ENCODE measurements at regions not wholly inside any gene's neighbourhood (a gene's known extent, or its start where the extent isn't known, plus 50 kb on each side); places are given as distances from the start of the nearest gene placed in this dataset.
A peak's percentile ranks its signal among the peaks of the same experiment; 100 is the strongest.

- H3K9me3 ChIP-seq (ENCODE audit: control insufficient read depth in 1 of 2, low read length in 2 of 2) = no peaks in the 10 kb centered on the region
- H3K36me3 ChIP-seq (ENCODE audit: control insufficient read depth in 1 of 2, insufficient read depth in 2 of 2, low read length in 2 of 2) = no peaks in the 10 kb centered on the region
- H3K4me3 ChIP-seq (ENCODE audit: low read depth in 1 of 2, low read length in 2 of 2) = peak overlapping the region; percentile 70 to 71
- peaks cover 27 to 29% of the 10 kb centered on the region in 2 donors for H3K4me1 ChIP-seq (ENCODE audit: control insufficient read depth in 1 of 2, insufficient read depth in 2 of 2, low read length in 2 of 2)
- peak overlapping the region; percentile 65 to 69 for H3K9ac ChIP-seq (ENCODE audit: low read depth in 1 of 2, low read length in 2 of 2)
- H3K27ac ChIP-seq (ENCODE audit: low read depth, low read length) = peak overlapping the region; percentile 86
- no peaks in the 10 kb centered on the region for H3K27me3 ChIP-seq (ENCODE audit: control insufficient read depth in 1 of 2, insufficient read depth in 2 of 2, low read length in 2 of 2)
Measured at GRCh38 chr7:25951414-25952260, 200.4 kb upstream of the NFE2L3 start.

GRCh38 chr7:25952261-25953057 lies 199.5 kb upstream of the NFE2L3 start:
- no peaks in the 10 kb centered on the region for H3K27me3 ChIP-seq (ENCODE audit: control insufficient read depth in 1 of 2, insufficient read depth in 2 of 2, low read length in 2 of 2)
- peak overlapping the region; percentile 70 to 71 for H3K4me3 ChIP-seq (ENCODE audit: low read depth in 1 of 2, low read length in 2 of 2)
- peaks cover 27 to 29% of the 10 kb centered on the region in 2 donors for H3K4me1 ChIP-seq (ENCODE audit: control insufficient read depth in 1 of 2, insufficient read depth in 2 of 2, low read length in 2 of 2)
- H3K27ac ChIP-seq (ENCODE audit: low read depth, low read length) = peak overlapping the region; percentile 33
- no peaks in the 10 kb centered on the region for H3K9me3 ChIP-seq (ENCODE audit: control insufficient read depth in 1 of 2, low read length in 2 of 2)
- no peaks in the 10 kb centered on the region for H3K36me3 ChIP-seq (ENCODE audit: control insufficient read depth in 1 of 2, insufficient read depth in 2 of 2, low read length in 2 of 2)
- peak overlapping the region; percentile 34 to 65 for H3K9ac ChIP-seq (ENCODE audit: low read depth in 1 of 2, low read length in 2 of 2)

DNA sequence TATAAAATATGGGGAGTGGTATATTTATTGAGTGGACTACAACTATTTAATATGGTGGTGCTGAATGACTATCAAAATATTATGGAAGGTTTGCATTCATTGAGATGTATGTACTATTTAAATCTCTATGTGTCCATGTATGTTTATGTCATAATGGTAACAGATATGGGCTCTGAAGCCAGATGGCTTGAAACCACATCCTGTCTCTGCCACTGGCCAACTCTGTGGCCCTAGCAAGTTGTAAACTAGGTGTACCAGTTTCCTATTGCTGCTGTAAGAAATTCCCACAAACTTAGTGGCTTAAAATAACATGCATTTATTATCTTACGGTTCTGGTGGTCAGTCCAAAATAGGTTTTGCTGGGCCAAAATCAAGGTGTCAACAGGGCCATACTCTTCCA lies 198.1 kb upstream of the NFE2L3 start:
- peaks cover 14 to 24% of the 10 kb centered on the region in 2 donors for H3K4me1 ChIP-seq (ENCODE audit: control insufficient read depth in 1 of 2, insufficient read depth in 2 of 2, low read length in 2 of 2)
- H3K27me3 ChIP-seq (ENCODE audit: control insufficient read depth in 1 of 2, insufficient read depth in 2 of 2, low read length in 2 of 2) = no peaks in the 10 kb centered on the region
- no peak overlapping the region for H3K4me3 ChIP-seq (ENCODE audit: low read depth in 1 of 2, low read length in 2 of 2)
- H3K27ac ChIP-seq (ENCODE audit: low read depth, low read length) = no peak overlapping the region
- no peak overlapping the region for H3K9ac ChIP-seq (ENCODE audit: low read depth in 1 of 2, low read length in 2 of 2)
- H3K36me3 ChIP-seq (ENCODE audit: control insufficient read depth in 1 of 2, insufficient read depth in 2 of 2, low read length in 2 of 2) = no peaks in the 10 kb centered on the region
- H3K9me3 ChIP-seq (ENCODE audit: control insufficient read depth in 1 of 2, low read length in 2 of 2) = no peaks in the 10 kb centered on the region

DNA sequence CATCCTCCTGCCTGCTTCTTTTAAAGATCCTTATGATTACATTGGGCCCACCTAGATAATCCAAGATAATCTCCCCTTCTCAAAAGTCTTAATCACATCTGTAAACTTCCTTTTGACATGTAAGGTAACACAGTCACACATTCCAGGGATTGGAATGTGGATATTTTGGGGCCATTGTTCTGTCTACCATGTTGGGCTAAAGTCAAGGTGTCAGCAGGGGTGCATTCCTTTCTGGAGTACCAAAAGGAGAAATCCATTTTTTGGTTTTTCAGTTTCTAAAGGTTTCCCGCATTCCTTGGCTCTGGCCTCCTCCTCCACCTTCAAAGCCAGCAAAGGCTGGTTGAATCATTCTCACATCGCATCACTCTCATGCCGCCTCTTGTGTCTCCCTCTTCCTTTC lies 197.6 kb upstream of the NFE2L3 start:
- Histone ChIP-seq H3K4me3 (ENCODE audit: low read depth in 1 of 2, low read length in 2 of 2) (no peak overlapping the region), H3K27me3 (ENCODE audit: control insufficient read depth in 1 of 2, insufficient read depth in 2 of 2, low read length in 2 of 2) (no peaks in the 10 kb centered on the region), H3K36me3 (ENCODE audit: control insufficient read depth in 1 of 2, insufficient read depth in 2 of 2, low read length in 2 of 2) (no peaks in the 10 kb centered on the region), H3K4me1 (ENCODE audit: control insufficient read depth in 1 of 2, insufficient read depth in 2 of 2, low read length in 2 of 2) (peaks cover 8 to 18% of the 10 kb centered on the region in 2 donors), H3K9ac (ENCODE audit: low read depth in 1 of 2, low read length in 2 of 2) (no peak overlapping the region), H3K9me3 (ENCODE audit: control insufficient read depth in 1 of 2, low read length in 2 of 2) (no peaks in the 10 kb centered on the region), H3K27ac (ENCODE audit: low read depth, low read length) (no peak overlapping the region)

DNA sequence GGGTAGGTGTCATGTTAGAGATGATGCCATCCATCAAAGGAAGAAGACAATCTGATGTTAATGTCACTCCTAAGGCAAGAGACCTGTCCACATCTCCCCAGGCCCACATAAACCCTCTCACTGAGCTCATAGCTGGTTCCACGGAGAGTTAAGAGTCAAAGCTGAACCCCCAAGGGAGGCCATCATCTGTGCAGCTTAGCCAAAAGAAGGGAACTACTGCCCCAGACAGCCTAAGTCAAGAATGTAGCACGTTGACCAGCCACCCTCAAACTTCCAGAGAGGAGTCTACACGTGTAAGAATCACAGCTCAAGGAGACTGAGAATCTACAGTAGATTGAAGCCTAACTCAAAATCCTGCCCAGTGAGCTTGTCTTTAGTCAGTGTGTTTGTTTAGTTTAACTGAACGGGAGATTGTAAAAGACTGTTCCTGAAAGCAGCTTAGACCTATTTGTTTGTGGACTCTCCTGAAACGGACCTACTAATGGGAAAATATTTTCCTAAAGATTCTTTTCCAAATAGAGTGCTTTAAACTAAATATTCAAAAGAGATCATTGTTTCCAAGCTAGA lies 192.7 kb upstream of the NFE2L3 start:
- Histone ChIP-seq H3K9me3 (ENCODE audit: control insufficient read depth in 1 of 2, low read length in 2 of 2) (no peaks in the 10 kb centered on the region), H3K9ac (ENCODE audit: low read depth in 1 of 2, low read length in 2 of 2) (no peak overlapping the region), H3K27me3 (ENCODE audit: control insufficient read depth in 1 of 2, insufficient read depth in 2 of 2, low read length in 2 of 2) (no peaks in the 10 kb centered on the region), H3K4me1 (ENCODE audit: control insufficient read depth in 1 of 2, insufficient read depth in 2 of 2, low read length in 2 of 2) (peaks cover 3 to 6% of the 10 kb centered on the region in 2 donors), H3K4me3 (ENCODE audit: low read depth in 1 of 2, low read length in 2 of 2) (no peak overlapping the region), H3K36me3 (ENCODE audit: control insufficient read depth in 1 of 2, insufficient read depth in 2 of 2, low read length in 2 of 2) (no peaks in the 10 kb centered on the region), H3K27ac (ENCODE audit: low read depth, low read length) (no peak overlapping the region)

DNA sequence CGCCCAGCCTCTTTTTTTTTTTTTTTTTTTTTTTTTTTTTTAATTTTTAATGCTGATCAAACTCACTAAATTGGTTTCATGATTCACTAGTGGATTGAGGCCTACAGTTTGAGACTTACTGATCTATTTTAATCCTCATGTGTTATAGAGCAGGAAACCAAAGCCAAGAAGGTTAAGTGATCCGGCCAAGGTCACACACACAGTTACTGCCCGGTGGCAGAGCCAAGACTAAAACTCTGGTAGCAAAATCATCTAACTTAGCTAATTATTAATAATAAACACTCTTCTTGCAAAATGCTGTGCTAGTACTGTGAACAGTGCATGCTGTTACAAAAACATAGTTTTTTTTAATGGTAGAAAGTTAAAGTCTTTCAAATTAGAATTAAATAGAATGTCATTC lies 188.3 kb upstream of the NFE2L3 start:
- Histone ChIP-seq H3K36me3 (ENCODE audit: control insufficient read depth in 1 of 2, insufficient read depth in 2 of 2, low read length in 2 of 2) (no peaks in the 10 kb centered on the region), H3K27me3 (ENCODE audit: control insufficient read depth in 1 of 2, insufficient read depth in 2 of 2, low read length in 2 of 2) (peaks cover 4 to 8% of the 10 kb centered on the region in 2 donors), H3K27ac (ENCODE audit: low read depth, low read length) (no peak overlapping the region), H3K9me3 (ENCODE audit: control insufficient read depth in 1 of 2, low read length in 2 of 2) (no peaks in the 10 kb centered on the region), H3K4me3 (ENCODE audit: low read depth in 1 of 2, low read length in 2 of 2) (no peak overlapping the region), H3K9ac (ENCODE audit: low read depth in 1 of 2, low read length in 2 of 2) (no peak overlapping the region), H3K4me1 (ENCODE audit: control insufficient read depth in 1 of 2, insufficient read depth in 2 of 2, low read length in 2 of 2) (peaks cover 14 to 21% of the 10 kb centered on the region in 2 donors)

- Histone ChIP-seq H3K4me1 (ENCODE audit: control insufficient read depth in 1 of 2, insufficient read depth in 2 of 2, low read length in 2 of 2) (peaks cover 14 to 21% of the 10 kb centered on the region in 2 donors), H3K9me3 (ENCODE audit: control insufficient read depth in 1 of 2, low read length in 2 of 2) (no peaks in the 10 kb centered on the region), H3K4me3 (ENCODE audit: low read depth in 1 of 2, low read length in 2 of 2) (no peak overlapping the region), H3K36me3 (ENCODE audit: control insufficient read depth in 1 of 2, insufficient read depth in 2 of 2, low read length in 2 of 2) (no peaks in the 10 kb centered on the region), H3K27me3 (ENCODE audit: control insufficient read depth in 1 of 2, insufficient read depth in 2 of 2, low read length in 2 of 2) (peaks cover 4 to 8% of the 10 kb centered on the region in 2 donors), H3K9ac (ENCODE audit: low read depth in 1 of 2, low read length in 2 of 2) (no peak overlapping the region), H3K27ac (ENCODE audit: low read depth, low read length) (no peak overlapping the region)
Measured at GRCh38 chr7:25964483-25964991, 187.5 kb upstream of the NFE2L3 start.

GRCh38 chr7:25965405-25966123 lies 186.4 kb upstream of the NFE2L3 start:
- no peaks in the 10 kb centered on the region for H3K9me3 ChIP-seq (ENCODE audit: control insufficient read depth in 1 of 2, low read length in 2 of 2)
- peaks cover 19 to 21% of the 10 kb centered on the region in 2 donors for H3K4me1 ChIP-seq (ENCODE audit: control insufficient read depth in 1 of 2, insufficient read depth in 2 of 2, low read length in 2 of 2)
- H3K4me3 ChIP-seq (ENCODE audit: low read depth in 1 of 2, low read length in 2 of 2) = no peak overlapping the region
- H3K27ac ChIP-seq (ENCODE audit: low read depth, low read length) = no peak overlapping the region
- no peaks in the 10 kb centered on the region for H3K36me3 ChIP-seq (ENCODE audit: control insufficient read depth in 1 of 2, insufficient read depth in 2 of 2, low read length in 2 of 2)
- H3K9ac ChIP-seq (ENCODE audit: low read depth in 1 of 2, low read length in 2 of 2) = no peak overlapping the region
- H3K27me3 ChIP-seq (ENCODE audit: control insufficient read depth in 1 of 2, insufficient read depth in 2 of 2, low read length in 2 of 2) = peaks cover 4 to 8% of the 10 kb centered on the region in 2 donors

GRCh38 chr7:25966469-25966868 lies 185.5 kb upstream of the NFE2L3 start:
- H3K27ac ChIP-seq (ENCODE audit: low read depth, low read length) = no peak overlapping the region
- no peaks in the 10 kb centered on the region for H3K9me3 ChIP-seq (ENCODE audit: control insufficient read depth in 1 of 2, low read length in 2 of 2)
- H3K36me3 ChIP-seq (ENCODE audit: control insufficient read depth in 1 of 2, insufficient read depth in 2 of 2, low read length in 2 of 2) = no peaks in the 10 kb centered on the region
- H3K27me3 ChIP-seq (ENCODE audit: control insufficient read depth in 1 of 2, insufficient read depth in 2 of 2, low read length in 2 of 2) = peaks cover 4 to 8% of the 10 kb centered on the region in 2 donors
- no peak overlapping the region for H3K9ac ChIP-seq (ENCODE audit: low read depth in 1 of 2, low read length in 2 of 2)
- peaks cover 20 to 21% of the 10 kb centered on the region in 2 donors for H3K4me1 ChIP-seq (ENCODE audit: control insufficient read depth in 1 of 2, insufficient read depth in 2 of 2, low read length in 2 of 2)
- no peak overlapping the region for H3K4me3 ChIP-seq (ENCODE audit: low read depth in 1 of 2, low read length in 2 of 2)
